Inflammatory macrophage treated with lipopolysaccharide for 4 hours (primary cell): ENCODE measurements at regions not wholly inside any gene's neighbourhood (a gene's known extent, or its start where the extent isn't known, plus 50 kb on each side); places are given as distances from the start of the nearest gene placed in this dataset.
A peak's percentile ranks its signal among the peaks of the same experiment; 100 is the strongest.

Experiments used
- DNase-seq: peaks from one replicate; pipeline ENCODE4 v3.0.0-alpha.2; 2020

- no peak for DNase-seq
These were observed 154.1 kb upstream of the CD180 start for GRCh38 chr5:67350618-67351201.

DNA sequence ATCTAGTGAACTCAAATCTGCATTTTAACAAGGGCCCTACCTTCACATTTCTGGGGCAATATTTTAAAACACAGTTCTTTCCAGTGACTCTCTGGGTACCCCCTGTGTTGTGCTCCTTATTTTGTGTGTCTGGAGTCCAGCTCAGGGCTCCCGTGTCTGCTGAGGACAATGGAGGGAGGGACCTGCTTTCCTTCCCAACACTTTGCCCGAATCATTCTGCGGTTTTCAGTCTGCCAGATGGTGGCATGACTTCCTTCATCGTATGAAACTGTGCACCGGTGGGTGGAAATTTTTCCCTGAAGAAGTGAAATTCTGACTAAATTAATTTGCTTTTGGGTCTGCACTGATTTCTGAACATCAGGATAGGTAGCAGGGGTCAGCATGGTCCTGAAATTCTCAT, 153.6 kb upstream of the CD180 start:
- peak; percentile 33 for DNase-seq

- DNase-seq, result no peak
These were observed 151.2 kb upstream of the CD180 start for GRCh38 chr5:67347821-67348220.

DNA sequence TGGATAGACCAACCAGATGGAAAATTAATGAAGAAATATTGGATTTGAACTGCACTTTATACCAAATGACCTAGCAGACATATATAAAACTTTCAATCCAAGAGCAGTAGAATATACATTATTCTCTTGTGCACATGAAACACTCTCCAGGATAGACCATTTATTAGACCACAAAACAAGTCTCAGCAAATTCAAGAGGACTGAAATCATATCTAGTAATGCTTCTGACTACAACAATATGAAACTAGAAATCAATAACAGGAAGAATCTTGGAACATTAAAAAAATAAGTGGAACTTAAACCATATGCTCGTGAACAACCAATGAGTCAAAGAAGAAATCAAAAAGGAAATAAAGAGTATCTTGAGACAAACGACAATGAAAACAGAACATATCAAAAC, 150.0 kb upstream of the CD180 start:
- DNase-seq, result no peak

DNA sequence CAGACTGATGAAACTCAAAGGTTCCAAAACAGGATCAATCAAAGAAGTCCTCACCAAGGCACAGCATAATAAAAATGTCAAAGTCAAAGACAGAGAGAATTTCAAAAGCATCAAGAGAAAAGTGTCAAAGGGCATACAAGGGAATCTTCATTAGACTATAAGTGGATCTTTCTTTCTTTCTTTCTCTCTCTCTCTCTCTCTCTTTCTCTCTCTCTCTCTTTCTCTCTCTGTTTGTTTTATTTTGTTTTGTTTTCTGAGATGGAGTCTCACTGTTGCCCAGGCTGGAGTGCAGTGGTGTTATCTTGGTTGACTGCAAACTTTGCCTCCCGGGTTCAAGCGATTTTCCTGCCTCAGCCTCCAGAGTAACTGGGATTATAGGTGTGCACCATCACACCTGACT, 148.3 kb upstream of the CD180 start:
- no peak for DNase-seq

GRCh38 chr5:67343835-67344234, 147.2 kb upstream of the CD180 start:
- no peak for DNase-seq

GRCh38 chr5:67341478-67341877, 144.9 kb upstream of the CD180 start:
- no peak for DNase-seq

DNA sequence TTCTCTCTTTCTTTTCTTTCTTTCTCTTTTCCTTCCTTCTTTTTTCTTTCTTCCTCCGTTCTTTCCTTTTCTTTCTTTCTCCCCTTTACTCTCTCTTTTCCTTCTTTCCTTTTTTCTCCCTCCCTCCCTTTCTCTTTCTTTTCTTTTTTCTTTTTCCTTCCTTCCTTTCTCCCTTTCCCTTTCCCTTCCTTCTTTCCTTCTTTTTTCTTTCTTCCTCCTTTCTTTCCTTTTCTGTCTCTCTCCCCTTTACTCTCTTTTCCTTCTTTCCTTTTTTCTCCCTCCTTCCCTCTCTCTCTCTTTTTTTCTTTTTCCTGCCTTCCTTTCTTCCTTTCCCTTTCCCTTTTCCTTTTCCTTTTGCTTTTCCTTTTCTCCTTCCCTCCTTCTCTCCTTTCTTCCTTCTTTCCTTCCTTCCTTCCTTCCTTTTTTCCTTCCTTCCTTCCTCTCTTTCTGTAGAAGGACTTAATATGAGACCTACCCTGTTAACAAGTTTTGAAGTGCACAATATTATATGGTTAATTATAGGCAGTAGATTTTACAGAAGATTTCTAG, 142.7 kb upstream of the CD180 start:
- DNase-seq, result no peak

GRCh38 chr5:67338421-67338820, 141.8 kb upstream of the CD180 start:
- no peak for DNase-seq

- no peak for DNase-seq
These were observed 141.2 kb upstream of the CD180 start for GRCh38 chr5:67337751-67338150.

DNA sequence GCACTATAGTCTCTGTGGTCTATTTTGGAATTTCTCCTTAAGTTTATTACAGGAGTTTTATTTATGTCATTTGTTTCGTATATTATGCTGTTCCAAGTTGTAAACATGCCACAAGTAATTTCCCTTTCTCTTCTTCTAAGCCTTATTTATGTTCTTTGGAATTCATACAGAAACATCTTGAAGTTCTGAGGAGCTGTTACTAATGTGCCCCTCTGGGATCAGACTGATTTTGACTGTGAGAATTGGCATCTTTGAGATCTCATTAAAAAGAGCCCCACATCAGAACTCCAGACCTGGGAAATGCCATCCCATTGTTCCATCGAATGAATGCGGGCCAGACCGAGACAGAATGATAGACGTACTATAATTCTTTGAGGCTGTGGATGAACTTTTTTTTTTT, 138.8 kb upstream of the CD180 start:
- DNase-seq, result no peak

GRCh38 chr5:67334373-67334772, 137.8 kb upstream of the CD180 start:
- no peak for DNase-seq

DNA sequence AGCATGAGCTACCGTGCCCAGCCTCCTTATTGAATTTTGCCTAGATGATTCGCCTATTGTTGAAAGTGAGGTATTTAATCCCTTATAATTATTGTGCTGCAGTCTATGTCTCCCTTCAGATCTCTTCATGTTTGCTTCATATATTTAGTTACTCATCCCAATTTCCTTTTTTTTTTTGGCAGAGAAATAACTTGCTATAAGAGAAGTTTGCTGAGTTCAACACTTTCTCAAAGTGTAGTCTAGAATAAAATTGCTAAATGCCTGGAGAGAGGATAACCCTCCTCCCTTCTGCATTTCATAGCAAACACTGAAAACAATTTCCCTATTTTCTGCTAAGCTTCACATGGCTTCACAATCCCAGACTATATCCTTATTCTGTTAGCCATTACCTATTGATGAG, 136.6 kb upstream of the CD180 start:
- peak; percentile 19 for DNase-seq

DNA sequence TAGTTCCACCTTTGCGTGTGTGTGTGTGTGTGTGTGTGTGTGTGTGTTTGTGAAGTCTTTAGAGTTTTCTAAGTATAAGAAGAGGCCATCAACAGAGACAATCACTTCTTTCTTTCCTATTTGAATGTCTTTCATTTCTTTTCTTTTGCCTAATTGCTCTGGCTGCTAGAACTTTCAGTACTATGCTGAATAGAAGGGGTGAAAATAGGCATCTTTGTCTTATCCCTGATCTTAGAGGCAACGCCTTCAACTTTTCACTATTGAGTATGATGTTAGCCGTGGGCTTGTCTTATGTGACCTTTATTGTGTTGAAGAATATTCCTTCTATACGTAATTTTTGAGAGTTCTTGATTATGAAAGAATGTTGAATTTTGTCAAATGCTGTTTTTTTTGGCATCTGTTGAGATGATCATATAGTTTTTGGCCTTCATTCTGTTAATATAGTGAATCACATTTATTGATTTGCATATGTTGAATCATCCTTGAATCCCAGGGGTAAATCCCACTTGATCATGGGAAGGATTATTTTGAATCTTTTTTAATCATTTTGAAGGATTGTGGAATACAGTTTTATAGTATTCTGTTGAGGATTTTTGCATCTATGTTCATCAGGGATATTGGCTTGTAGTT, 134.8 kb upstream of the CD180 start:
- DNase-seq, result peak; percentile 27

GRCh38 chr5:67319935-67320725, 123.5 kb upstream of the CD180 start:
- no peak for DNase-seq

DNA sequence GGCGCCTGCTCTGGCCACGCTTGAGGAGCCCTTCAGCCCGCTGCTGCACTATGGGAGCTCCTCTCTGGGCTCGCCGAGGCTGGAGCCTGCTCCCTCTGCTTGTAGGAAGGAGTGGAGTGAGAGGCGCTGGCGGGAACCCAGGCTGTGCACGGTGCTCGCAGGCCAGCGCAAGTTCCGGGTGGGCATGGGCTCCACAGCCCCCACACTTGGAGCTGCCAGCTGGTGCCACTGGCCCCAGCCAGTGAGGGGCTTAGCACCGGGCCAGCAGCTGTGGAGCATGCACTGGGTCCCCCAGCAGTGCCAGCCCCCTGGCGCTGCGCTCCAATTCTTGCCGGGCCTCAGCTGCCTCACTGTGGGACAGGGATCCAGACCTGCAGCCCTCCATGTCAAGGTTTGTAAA, 122.1 kb upstream of the CD180 start:
- no peak for DNase-seq

DNA sequence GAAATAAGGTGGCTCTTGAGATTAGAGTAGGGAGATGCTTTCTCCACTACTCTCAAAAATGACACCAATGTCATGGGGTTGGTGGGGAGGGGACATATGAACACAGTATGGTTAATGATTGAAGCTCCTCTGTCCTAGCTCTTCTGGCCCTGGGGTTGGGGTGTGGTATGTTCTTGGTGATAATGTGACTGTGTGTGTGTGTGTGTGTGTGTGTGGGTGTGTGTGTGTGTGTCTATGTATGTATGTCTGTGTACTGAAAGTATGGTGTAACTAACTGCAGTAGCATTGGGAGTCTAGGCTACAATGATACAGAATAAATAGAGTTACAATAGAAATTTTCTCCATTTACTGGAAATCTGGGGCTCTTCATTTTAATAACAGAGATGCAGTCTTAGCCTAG, 121.0 kb upstream of the CD180 start:
- no peak for DNase-seq

- no peak for DNase-seq
These were observed 120.1 kb upstream of the CD180 start for GRCh38 chr5:67316695-67317094.

DNA sequence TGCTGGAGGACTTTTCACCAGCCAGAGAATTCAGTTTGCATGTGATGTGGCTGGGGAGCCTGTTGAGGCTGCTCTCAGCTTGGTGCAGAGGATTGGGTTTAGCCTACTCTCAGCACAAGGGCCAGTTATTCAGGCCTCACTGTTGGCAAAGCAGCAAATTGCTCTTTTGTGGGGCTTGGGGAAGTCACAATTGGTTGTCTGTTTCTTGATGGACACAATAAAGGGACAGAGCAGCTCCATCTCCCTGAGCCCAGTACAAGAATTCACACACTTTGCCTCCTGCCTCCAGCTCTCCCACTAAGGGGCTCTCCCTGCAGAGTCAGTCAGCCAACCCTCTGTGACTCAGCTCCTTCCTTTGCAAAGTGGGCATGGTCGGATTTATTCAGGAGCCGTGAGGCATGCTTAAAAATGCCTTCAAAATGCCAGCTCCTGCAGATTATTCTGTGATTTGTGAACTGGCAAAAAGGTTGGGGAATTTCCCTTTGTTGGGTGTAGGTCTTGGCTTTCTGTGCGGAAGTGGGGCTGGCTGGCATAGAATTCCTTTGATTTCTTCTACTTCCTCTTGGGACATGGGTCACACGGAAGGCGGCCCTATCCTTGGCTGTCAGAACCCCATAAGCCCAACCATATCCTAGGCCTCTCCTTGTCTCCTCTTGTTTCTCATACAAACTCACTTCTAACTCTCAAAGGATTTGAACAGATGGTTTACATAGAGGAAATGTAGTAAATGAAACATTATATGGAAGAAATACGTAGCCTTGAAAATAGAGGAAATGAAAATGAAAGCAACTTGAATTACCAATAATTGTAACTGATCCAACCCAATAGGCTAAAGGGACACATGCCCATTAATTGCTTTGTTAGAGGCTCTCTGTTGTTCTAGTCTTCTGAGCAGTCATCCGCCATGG, 118.7 kb upstream of the CD180 start:
- DNase-seq, result peak; percentile 77

DNA sequence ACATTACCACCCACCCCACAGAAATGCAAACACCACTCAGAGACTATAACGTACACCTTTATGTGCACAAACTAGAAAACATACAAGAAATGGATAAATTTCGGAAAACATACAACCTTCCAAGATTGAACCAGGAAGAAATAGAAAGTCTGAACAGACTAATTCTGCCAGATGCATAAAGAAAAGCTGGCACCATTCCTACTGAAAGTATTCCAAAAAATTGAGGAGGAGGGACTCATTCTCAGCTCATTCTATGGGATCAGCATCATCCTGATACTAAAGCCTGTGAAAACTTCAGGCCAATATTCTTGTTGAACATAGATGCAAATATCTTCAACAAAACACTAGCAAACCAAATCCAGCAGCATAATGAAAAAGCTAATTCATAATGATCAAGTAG, 115.1 kb upstream of the CD180 start:
- DNase-seq, result no peak

DNA sequence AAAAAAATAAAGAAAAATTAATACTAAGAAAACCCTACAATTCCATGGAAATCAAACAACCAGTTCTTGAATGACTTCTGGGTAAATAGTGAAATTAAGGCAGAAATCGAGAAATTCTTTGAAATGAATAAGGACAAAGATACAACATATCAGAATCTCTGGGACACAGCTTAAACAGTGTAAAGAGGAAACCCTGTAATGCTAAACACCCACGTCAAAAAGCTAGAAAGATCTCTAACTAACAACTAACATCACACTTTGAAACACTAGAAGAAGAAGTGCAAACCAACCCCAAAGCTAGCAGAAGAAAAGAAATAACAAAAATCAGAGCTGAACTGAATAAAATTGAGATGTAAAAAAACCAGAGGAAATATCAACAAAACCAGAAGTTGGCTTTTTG, 114.6 kb upstream of the CD180 start:
- DNase-seq, result no peak

DNA sequence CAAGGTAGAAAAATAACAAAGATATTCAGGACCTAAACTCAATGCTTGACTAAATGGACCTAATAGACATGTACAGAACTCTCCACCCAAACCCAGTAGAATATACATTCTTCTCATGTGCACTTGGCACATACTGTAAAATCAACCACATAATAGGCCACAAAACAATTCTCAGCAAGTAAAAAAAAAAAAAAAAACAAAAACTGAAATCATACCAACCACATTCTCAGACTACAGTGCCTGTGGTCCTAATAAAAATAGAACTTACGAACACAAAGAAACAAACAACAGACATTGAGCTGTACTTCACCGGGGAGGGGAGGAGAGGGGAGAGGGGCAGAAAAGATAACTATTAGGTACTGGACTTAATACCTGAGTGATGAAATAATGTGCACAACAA, 114.1 kb upstream of the CD180 start:
- no peak for DNase-seq

DNA sequence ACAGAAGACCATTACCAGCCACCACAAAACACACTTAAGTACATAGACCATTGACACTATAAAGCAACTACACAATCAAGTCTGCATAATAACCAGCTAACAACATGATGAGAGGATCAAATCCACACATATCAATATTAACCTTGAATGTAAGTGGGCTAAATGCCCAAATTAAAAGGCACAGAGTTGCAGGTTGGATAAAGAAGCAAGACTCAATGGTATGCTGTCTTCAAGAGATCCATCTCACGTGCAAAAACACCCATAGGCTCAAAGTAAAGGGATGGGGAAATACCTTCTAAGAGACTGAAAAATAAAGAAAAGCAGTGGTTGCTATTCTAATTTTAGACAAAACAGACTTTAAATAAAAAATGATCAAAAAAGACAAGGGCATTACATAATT, 113.6 kb upstream of the CD180 start:
- no peak for DNase-seq
